BE2C (cell line): ENCODE measurements at regions not wholly inside any gene's neighbourhood (a gene's known extent, or its start where the extent isn't known, plus 50 kb on each side); places are given as distances from the start of the nearest gene placed in this dataset.

Experiments
- DNase-seq: peaks from one replicate; pipeline ENCODE4 v3.0.0-alpha.2; 2020
- H3K27me3 ChIP-seq: fragments of 250-450 bp; sonication (Bioruptor Pico); 2 replicates; pipeline ENCODE4 v1.5.1; 2020; ENCODE audit warnings: mild to moderate bottlenecking
- H3K36me3 ChIP-seq: fragments of 250-450 bp; sonication (Bioruptor Pico); 2 replicates; pipeline ENCODE4 v1.5.1; 2020; ENCODE audit warnings: mild to moderate bottlenecking
- H3K4me1 ChIP-seq: fragments of 250-450 bp; sonication (Bioruptor Pico); 2 replicates; pipeline ENCODE4 v1.5.1; 2020
- H3K4me3 ChIP-seq: 2 replicates; pipeline ENCODE4 v1.5.1; 2011; ENCODE audit warnings: low read depth, low read length
- H3K9me3 ChIP-seq: fragments of 250-450 bp; sonication (Bioruptor Pico); 2 replicates; pipeline ENCODE4 v1.5.1; 2020
- TF ChIP-seq, protein P1 (sequence below): IDR thresholded peaks from 2 replicates; pipeline ENCODE4 v1.5.1; 2012; ENCODE audit warnings: mild to moderate bottlenecking, low read depth, low read length

- no peaks in the 10 kb centered on the region for H3K36me3 ChIP-seq
- H3K27me3 ChIP-seq = no peaks in the 10 kb centered on the region
- no peaks in the 10 kb centered on the region for H3K4me1 ChIP-seq
- no peak for DNase-seq
- H3K9me3 ChIP-seq = no peaks in the 10 kb centered on the region
- TF ChIP-seq, protein P1, sequence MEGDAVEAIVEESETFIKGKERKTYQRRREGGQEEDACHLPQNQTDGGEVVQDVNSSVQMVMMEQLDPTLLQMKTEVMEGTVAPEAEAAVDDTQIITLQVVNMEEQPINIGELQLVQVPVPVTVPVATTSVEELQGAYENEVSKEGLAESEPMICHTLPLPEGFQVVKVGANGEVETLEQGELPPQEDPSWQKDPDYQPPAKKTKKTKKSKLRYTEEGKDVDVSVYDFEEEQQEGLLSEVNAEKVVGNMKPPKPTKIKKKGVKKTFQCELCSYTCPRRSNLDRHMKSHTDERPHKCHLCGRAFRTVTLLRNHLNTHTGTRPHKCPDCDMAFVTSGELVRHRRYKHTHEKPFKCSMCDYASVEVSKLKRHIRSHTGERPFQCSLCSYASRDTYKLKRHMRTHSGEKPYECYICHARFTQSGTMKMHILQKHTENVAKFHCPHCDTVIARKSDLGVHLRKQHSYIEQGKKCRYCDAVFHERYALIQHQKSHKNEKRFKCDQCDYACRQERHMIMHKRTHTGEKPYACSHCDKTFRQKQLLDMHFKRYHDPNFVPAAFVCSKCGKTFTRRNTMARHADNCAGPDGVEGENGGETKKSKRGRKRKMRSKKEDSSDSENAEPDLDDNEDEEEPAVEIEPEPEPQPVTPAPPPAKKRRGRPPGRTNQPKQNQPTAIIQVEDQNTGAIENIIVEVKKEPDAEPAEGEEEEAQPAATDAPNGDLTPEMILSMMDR = no peak
- no peak overlapping the region for H3K4me3 ChIP-seq
Observed at GRCh38 chr4:184292877-184293276, 75.2 kb upstream of the ENPP6 start.

DNA sequence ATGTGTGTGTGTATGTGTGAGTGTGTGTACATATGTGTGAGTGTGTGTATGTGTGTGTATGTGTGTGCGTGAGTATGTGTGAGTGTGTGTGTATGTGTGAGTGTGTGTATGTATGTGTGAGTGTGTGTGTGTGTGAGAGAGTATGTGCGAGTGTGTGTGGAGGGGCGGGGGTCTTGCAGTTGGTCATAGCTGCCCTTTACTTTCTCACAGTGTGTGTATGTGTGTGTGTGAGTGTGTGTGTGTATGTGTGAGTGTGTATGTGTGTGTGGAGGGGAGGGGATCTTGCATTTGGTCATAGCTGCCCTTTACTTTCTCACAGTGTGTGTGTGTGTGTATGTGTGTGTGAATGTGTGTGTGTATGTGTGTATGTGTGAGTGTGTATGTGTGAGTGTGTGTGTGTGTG is 74.8 kb upstream of the ENPP6 start:
- DNase-seq = no peak
- TF ChIP-seq, protein P1 = no peak
- H3K27me3 ChIP-seq = no peaks in the 10 kb centered on the region
- no peaks in the 10 kb centered on the region for H3K9me3 ChIP-seq
- no peaks in the 10 kb centered on the region for H3K36me3 ChIP-seq
- no peak overlapping the region for H3K4me3 ChIP-seq
- no peaks in the 10 kb centered on the region for H3K4me1 ChIP-seq

- TF ChIP-seq, protein P1 = no peak
- no peak overlapping the region for H3K4me3 ChIP-seq
- H3K9me3 ChIP-seq = no peaks in the 10 kb centered on the region
- no peaks in the 10 kb centered on the region for H3K4me1 ChIP-seq
- DNase-seq = no peak
- no peaks in the 10 kb centered on the region for H3K36me3 ChIP-seq
- H3K27me3 ChIP-seq = no peaks in the 10 kb centered on the region
Observed at GRCh38 chr4:184289179-184289535, 71.5 kb upstream of the ENPP6 start.

DNA sequence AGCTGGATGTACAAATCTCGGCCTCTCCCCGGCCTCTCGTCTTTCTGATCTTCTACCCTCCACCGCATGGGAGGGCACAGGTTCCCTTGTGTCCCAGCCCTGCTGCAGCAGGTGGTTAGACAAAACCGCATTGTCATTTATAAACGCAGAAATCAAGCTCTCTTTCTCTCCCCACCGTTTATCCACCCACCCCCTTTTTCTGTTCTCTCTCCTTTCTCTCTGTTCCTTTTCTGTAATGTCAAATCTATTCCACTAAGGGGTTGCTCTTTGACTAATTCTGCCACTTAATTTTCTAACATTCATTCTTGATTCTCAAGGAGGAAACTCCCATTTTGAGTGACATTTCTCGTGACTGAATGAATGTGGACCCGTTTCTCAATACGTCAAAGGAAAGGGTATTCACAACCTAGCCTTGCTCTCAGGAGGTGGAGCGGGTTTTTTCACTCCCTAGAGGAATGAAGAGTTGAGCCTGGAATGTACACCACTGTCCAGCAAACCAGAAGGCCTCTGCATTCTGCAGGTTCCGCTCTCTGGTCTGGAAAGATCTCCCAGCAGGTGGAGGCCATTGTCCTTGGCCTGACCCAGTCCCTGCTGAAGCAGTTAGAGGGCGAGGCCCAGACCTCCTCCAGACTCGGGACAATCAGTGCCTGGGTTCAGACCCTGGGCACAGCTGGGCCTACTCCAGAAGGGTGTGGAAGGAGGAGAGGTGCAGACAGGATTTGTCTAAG is 70.9 kb upstream of the ENPP6 start:
- Histone ChIP-seq H3K27me3 (no peaks in the 10 kb centered on the region), H3K4me1 (no peaks in the 10 kb centered on the region), H3K4me3 (no peak overlapping the region), H3K36me3 (no peaks in the 10 kb centered on the region), H3K9me3 (no peaks in the 10 kb centered on the region)
- no peak for DNase-seq
- TF ChIP-seq, protein P1 = no peak

- TF ChIP-seq, protein P1 = no peak
- no peaks in the 10 kb centered on the region for H3K9me3 ChIP-seq
- no peak for DNase-seq
- H3K27me3 ChIP-seq = no peaks in the 10 kb centered on the region
- H3K4me1 ChIP-seq = no peaks in the 10 kb centered on the region
- H3K4me3 ChIP-seq = no peak overlapping the region
- H3K36me3 ChIP-seq = no peaks in the 10 kb centered on the region
Observed at GRCh38 chr4:184287697-184288255, 70.1 kb upstream of the ENPP6 start.

GRCh38 chr4:184286358-184286757 is 68.7 kb upstream of the ENPP6 start:
- DNase-seq = no peak
- TF ChIP-seq, protein P1 = no peak
- no peaks in the 10 kb centered on the region for H3K9me3 ChIP-seq
- no peaks in the 10 kb centered on the region for H3K4me1 ChIP-seq
- H3K27me3 ChIP-seq = no peaks in the 10 kb centered on the region
- no peak overlapping the region for H3K4me3 ChIP-seq
- no peaks in the 10 kb centered on the region for H3K36me3 ChIP-seq
